ENCODE measurements at regions not wholly inside any gene's neighbourhood (a gene's known extent, or its start where the extent isn't known, plus 50 kb on each side); places are given as distances from the start of the nearest gene placed in this dataset.

DNA sequence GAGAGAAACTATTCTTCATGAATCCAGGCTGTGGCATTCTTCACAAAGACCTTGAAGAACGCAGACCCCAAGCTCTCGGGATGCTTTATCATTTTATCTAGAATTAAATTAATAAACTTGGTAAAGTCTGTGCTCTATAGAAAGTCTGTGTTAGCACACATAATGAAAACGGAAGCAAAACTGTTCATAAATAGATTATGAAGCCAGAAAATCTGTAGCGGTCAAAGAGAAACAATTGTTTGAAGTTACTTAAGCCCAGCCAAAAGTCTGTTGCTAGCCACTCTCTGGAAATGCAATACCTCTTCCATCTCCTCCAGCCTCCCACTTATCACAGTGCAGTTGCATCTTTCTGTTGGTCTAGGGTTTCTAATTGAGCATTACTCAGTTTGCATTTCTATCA is 375.9 kb downstream of the KIF4B start:
- TF ChIP-seq, protein P1, sequence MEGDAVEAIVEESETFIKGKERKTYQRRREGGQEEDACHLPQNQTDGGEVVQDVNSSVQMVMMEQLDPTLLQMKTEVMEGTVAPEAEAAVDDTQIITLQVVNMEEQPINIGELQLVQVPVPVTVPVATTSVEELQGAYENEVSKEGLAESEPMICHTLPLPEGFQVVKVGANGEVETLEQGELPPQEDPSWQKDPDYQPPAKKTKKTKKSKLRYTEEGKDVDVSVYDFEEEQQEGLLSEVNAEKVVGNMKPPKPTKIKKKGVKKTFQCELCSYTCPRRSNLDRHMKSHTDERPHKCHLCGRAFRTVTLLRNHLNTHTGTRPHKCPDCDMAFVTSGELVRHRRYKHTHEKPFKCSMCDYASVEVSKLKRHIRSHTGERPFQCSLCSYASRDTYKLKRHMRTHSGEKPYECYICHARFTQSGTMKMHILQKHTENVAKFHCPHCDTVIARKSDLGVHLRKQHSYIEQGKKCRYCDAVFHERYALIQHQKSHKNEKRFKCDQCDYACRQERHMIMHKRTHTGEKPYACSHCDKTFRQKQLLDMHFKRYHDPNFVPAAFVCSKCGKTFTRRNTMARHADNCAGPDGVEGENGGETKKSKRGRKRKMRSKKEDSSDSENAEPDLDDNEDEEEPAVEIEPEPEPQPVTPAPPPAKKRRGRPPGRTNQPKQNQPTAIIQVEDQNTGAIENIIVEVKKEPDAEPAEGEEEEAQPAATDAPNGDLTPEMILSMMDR (IDR thresholded peaks at IDR 0.05; ENCODE audit: insufficient read depth, low read depth, low read length) = no peak
- no peak for TF ChIP-seq EZH2 (IDR thresholded peaks at IDR 0.05; ENCODE audit: insufficient read depth, low read length)
- H3K4me3 ChIP-seq (ENCODE audit: insufficient read depth, low read depth, low read length) = no peak overlapping the region
- no peaks in the 10 kb centered on the region for H3K27me3 ChIP-seq (ENCODE audit: insufficient read depth, low read length)
- no peaks in the 10 kb centered on the region for H3K9me3 ChIP-seq (ENCODE audit: insufficient read depth, low read depth, low read length)
- no peak overlapping the region for H3K27ac Mint-ChIP-seq (ENCODE audit: unreplicated experiment)
- H3K4me1 Mint-ChIP-seq (ENCODE audit: low read depth, unreplicated experiment) = no peaks in the 10 kb centered on the region
- no peak overlapping the region for H3K4me2 ChIP-seq (ENCODE audit: low read length)
- no peak overlapping the region for H3K9ac ChIP-seq (ENCODE audit: low read length)
- no peak overlapping the region for H3K27ac ChIP-seq (ENCODE audit: low read depth, low read length)
- no peak overlapping the region for H2AFZ ChIP-seq (ENCODE audit: low read depth, low read length)
- H3K36me3 Mint-ChIP-seq (ENCODE audit: low read depth, unreplicated experiment) = no peaks in the 10 kb centered on the region
- DNase-seq (ENCODE audit: low read depth) (no peak), FAIRE-seq (no peak)
- no peaks in the 10 kb centered on the region for H3K4me1 ChIP-seq (ENCODE audit: insufficient read depth, low read length)
- peaks cover 6% of the 10 kb centered on the region for H3K27me3 Mint-ChIP-seq (ENCODE audit: low read depth, unreplicated experiment)
- H3K36me3 ChIP-seq (ENCODE audit: insufficient read depth, low read length) = no peaks in the 10 kb centered on the region
- no peak overlapping the region for H3K4me3 Mint-ChIP-seq (ENCODE audit: unreplicated experiment)
- H3K9me3 Mint-ChIP-seq (ENCODE audit: unreplicated experiment) = no peaks in the 10 kb centered on the region
- no peaks in the 10 kb centered on the region for H3K79me2 ChIP-seq (ENCODE audit: insufficient read depth, low read length)
- H4K20me1 ChIP-seq (ENCODE audit: insufficient read depth, low read length) = no peaks in the 10 kb centered on the region

DNA sequence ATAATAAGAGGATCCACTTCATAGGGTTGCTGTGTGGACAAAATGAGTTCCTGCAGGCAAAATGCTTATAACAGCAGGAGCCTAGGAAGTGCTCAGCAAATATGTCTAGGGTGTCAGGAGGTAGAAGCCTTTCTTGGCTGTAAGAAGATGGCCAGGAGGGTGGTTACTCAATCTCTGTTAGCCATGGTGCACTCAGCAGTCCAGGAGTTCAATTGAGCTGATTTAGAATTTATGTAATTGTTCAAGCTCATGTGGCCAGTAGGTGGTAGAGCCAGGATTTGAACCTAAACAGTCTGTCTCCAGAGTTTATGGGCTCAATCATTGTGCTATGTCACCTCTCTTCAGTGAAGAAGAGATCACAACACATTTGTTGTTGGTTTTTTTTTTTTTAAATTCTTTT is 381.2 kb downstream of the KIF4B start:
- Histone ChIP-seq H3K9ac (ENCODE audit: low read length) (no peak overlapping the region), H3K4me3 (ENCODE audit: insufficient read depth, low read depth, low read length) (no peak overlapping the region), H3K36me3 (ENCODE audit: insufficient read depth, low read length) (no peaks in the 10 kb centered on the region), H3K79me2 (ENCODE audit: insufficient read depth, low read length) (no peaks in the 10 kb centered on the region), H2AFZ (ENCODE audit: low read depth, low read length) (no peak overlapping the region), H3K4me2 (ENCODE audit: low read length) (no peak overlapping the region), H4K20me1 (ENCODE audit: insufficient read depth, low read length) (no peaks in the 10 kb centered on the region), H3K9me3 (ENCODE audit: insufficient read depth, low read depth, low read length) (no peaks in the 10 kb centered on the region), H3K27ac (ENCODE audit: low read depth, low read length) (no peak overlapping the region), H3K27me3 (ENCODE audit: insufficient read depth, low read length) (no peaks in the 10 kb centered on the region), H3K4me1 (ENCODE audit: insufficient read depth, low read length) (no peaks in the 10 kb centered on the region)
- Mint-ChIP-seq H3K27ac (ENCODE audit: unreplicated experiment) (no peak overlapping the region), H3K27me3 (ENCODE audit: low read depth, unreplicated experiment) (peaks cover 9% of the 10 kb centered on the region), H3K36me3 (ENCODE audit: low read depth, unreplicated experiment) (no peaks in the 10 kb centered on the region), H3K4me3 (ENCODE audit: unreplicated experiment) (no peak overlapping the region), H3K4me1 (ENCODE audit: low read depth, unreplicated experiment) (no peaks in the 10 kb centered on the region), H3K9me3 (ENCODE audit: unreplicated experiment) (no peaks in the 10 kb centered on the region)
- FAIRE-seq = no peak
- TF ChIP-seq, protein P1 (IDR thresholded peaks at IDR 0.05; ENCODE audit: insufficient read depth, low read depth, low read length) = no peak
- TF ChIP-seq EZH2 (IDR thresholded peaks at IDR 0.05; ENCODE audit: insufficient read depth, low read length) = no peak
- no peak for DNase-seq (ENCODE audit: low read depth)

DNA sequence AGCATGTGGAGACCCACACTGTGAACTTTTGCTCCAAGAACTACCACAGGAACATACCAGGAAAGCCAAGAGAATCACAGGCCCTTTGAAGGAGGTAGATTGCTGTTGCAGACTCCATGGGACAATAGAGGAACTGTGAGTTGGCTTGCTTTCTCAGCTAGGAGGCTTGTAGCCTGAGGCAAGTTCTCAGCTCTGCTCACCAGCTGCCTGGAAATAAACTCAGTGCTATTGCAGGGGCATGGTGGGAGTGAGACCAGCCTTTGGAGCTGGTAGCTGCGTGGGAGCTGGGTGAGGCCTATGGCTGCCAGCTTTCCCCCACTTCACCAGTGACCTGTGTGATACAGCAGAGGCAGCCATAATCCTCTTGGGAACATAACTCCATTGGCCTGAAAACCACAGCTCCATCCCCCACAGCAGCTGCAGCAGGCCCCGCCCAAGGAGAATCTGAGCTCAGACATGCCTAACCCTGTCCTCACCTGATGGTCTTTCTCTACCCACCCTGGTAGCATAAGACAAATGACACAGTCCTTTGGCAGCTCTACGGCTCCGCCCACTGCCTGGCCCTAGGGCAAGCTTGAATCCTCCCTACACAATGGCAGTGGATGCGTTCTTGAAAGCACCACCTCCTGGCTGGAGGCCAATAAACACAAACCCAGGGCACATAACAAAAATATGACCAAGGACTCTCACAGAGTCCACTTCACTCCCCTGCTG is 389.5 kb downstream of the KIF4B start:
- Mint-ChIP-seq H3K36me3 (ENCODE audit: low read depth, unreplicated experiment) (no peaks in the 10 kb centered on the region), H3K4me1 (ENCODE audit: low read depth, unreplicated experiment) (no peaks in the 10 kb centered on the region), H3K27me3 (ENCODE audit: low read depth, unreplicated experiment) (peaks cover under 1% of the 10 kb centered on the region), H3K9me3 (ENCODE audit: unreplicated experiment) (peaks cover 13% of the 10 kb centered on the region), H3K4me3 (ENCODE audit: unreplicated experiment) (no peak overlapping the region), H3K27ac (ENCODE audit: unreplicated experiment) (peak overlapping the region; percentile 72)
- Histone ChIP-seq H3K27ac (ENCODE audit: low read depth, low read length) (no peak overlapping the region), H3K4me3 (ENCODE audit: insufficient read depth, low read depth, low read length) (no peak overlapping the region), H3K27me3 (ENCODE audit: insufficient read depth, low read length) (no peaks in the 10 kb centered on the region), H3K4me1 (ENCODE audit: insufficient read depth, low read length) (no peaks in the 10 kb centered on the region), H3K36me3 (ENCODE audit: insufficient read depth, low read length) (no peaks in the 10 kb centered on the region), H3K9ac (ENCODE audit: low read length) (no peak overlapping the region), H4K20me1 (ENCODE audit: insufficient read depth, low read length) (no peaks in the 10 kb centered on the region), H3K79me2 (ENCODE audit: insufficient read depth, low read length) (no peaks in the 10 kb centered on the region), H3K4me2 (ENCODE audit: low read length) (no peak overlapping the region), H3K9me3 (ENCODE audit: insufficient read depth, low read depth, low read length) (peaks cover 8% of the 10 kb centered on the region), H2AFZ (ENCODE audit: low read depth, low read length) (no peak overlapping the region)
- FAIRE-seq = no peak
- TF ChIP-seq EZH2 (IDR thresholded peaks at IDR 0.05; ENCODE audit: insufficient read depth, low read length) = no peak
- TF ChIP-seq, protein P1 (IDR thresholded peaks at IDR 0.05; ENCODE audit: insufficient read depth, low read depth, low read length) = no peak
- DNase-seq (ENCODE audit: low read depth) = no peak

Measured in astrocyte (in vitro differentiated cells and primary cell).